SIG-M5 treated with dmso at 0.1 percent for 504 hours (cell line): ENCODE measurements at regions not wholly inside any gene's neighbourhood (a gene's known extent, or its start where the extent isn't known, plus 50 kb on each side); places are given as distances from the start of the nearest gene placed in this dataset.

Source experiments
- DNase-seq: peaks from one replicate; lab custom pipeline; 2025; ENCODE audit not compliant: unreplicated experiment; lab: John Stamatoyannopoulos, UW

GRCh38 chr16:77652399-77652798 is 69.9 kb upstream of the NUDT7 start:
- DNase-seq, result no peak

DNA sequence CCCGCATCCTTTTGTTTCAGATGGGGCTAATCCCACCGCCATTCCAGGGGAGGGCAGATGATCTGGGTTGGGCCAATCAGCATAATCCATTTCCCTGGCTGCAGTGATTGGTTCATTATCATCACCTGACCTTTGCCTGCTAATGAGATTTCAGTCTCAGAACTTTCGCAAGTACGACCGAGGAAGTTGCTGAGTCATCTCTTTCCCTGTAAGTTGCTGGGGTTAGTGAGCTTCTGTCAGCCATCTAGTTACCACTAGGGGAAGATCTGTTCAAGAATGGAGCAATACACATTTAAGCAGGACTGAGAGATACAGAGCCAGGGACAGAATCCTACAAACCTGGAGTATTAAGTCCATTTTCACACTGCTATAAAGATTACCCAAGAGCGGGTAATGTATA is 65.3 kb upstream of the NUDT7 start:
- DNase-seq, result peak; percentile 47

GRCh38 chr16:77660311-77660710 is 62.0 kb upstream of the NUDT7 start:
- peak; percentile 4 for DNase-seq

GRCh38 chr16:77662246-77662645 is 60.1 kb upstream of the NUDT7 start:
- peak; percentile 79 for DNase-seq

DNA sequence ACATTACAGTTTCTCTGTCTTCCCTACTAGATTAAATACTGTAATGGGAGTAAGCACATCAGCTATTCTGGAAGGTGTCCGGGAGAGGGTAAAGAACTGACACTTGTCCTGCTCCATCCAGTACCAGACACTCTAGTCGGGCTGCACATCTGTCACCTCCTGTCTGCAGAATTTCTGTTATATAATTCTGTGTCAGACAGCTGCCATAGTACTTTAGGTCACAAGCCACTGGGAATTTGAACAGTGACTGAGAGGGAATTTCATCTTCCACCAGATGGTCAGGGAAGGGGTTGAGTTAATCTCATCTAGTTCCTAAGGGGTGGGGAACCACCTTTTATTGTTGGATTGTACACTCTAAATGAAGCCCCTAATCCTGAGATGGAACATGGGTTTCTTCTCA is 58.6 kb upstream of the NUDT7 start:
- no peak for DNase-seq

DNA sequence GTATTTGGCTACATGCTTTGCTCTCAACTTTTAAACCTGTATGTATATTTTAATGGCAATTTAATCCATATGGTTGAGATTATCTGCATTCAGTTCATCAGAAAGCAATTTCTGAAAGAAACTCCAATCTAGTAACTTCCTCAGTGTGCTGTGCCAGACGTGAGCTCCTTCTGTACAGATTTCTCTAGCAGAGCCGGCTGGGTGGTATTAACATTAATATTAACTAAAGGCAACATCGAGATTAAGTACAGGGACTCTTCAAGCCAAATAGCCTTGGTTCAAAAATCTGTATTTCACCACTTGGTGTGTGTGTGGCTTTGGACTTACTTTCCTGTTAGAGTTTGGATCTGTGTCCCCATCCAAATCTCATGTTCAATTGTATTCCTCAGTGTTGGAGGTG is 55.5 kb upstream of the NUDT7 start:
- DNase-seq, result no peak

- no peak for DNase-seq
These were observed 54.1 kb upstream of the NUDT7 start for GRCh38 chr16:77668201-77668600.

DNA sequence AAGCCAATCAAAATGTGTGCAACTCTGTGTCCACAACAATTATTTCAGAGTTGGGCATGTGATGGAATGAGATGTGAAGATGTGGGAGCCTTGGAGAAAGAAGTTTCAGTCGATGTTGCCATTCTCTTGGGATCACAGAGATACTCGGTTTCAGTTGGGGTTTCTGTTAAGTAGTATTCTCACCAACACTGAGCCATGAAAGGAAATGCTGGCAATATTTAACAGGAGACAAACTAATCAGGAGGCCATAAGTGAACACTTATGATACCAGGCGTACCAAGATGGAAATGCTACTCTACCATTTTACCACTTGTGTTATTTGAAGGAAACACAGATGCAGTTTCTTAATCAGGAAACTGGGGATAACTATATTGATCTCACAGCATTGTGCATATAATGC is 53.3 kb upstream of the NUDT7 start:
- DNase-seq, result no peak
